Naive thymus-derived CD4-positive, alpha-beta T cell (primary cell): ENCODE measurements at regions not wholly inside any gene's neighbourhood (a gene's known extent, or its start where the extent isn't known, plus 50 kb on each side); places are given as distances from the start of the nearest gene placed in this dataset.

Experiments used
- ATAC-seq: fragments of 150-1000 bp; cut with Tn5 transposase; 2 replicates; pipeline ENCODE4 v1.10.0; 2021; ENCODE audit warnings: mild to moderate bottlenecking, moderate library complexity
- CTCF ChIA-PET: fragments of 350-600 bp; sonication (Branson Sonifier 250); formaldehyde crosslinking; loops from one replicate; lab custom pipeline; 2021; ENCODE audit warnings: antibody characterized with exemption; lab: Charles Lee
- POLR2A ChIA-PET: fragments of 350-600 bp; sonication (Branson Sonifier 250); formaldehyde crosslinking; loops from one replicate; lab custom pipeline; 2021; ENCODE audit warnings: antibody characterized with exemption, inconsistent platforms; lab: Charles Lee
- DNase-seq, 9 donors: peaks; one replicate each; pipeline versions ENCODE4 v3.0.0 to v3.0.0-alpha.2; 2020 to 2022; ENCODE audit warnings: mixed read lengths in 1 of 9
- H3K27ac ChIP-seq: one replicate; pipeline ENCODE4 v1.7.0; 2013; ENCODE audit warnings: mild to moderate bottlenecking, low read depth, low read length, moderate library complexity
- H3K27me3 ChIP-seq, 2 donors: one replicate each; pipeline ENCODE4 v1.7.0; 2013; ENCODE audit warnings: low read length in 2 of 2, mild to moderate bottlenecking in 2 of 2, moderate library complexity in 2 of 2; ENCODE audit not compliant: control insufficient read depth in 2 of 2, insufficient read depth in 2 of 2
- H3K36me3 ChIP-seq, 3 experiments: 1 replicate in 2 of 3; 2 replicates in 1 of 3; pipeline ENCODE4 v1.7.0; 2013; ENCODE audit warnings: low read length in 3 of 3, mild to moderate bottlenecking in 3 of 3, moderate library complexity in 1 of 3; ENCODE audit not compliant: insufficient read depth in 3 of 3, control insufficient read depth in 2 of 3
- H3K4me1 ChIP-seq, 2 donors: one replicate each; pipeline ENCODE4 v1.7.0; 2013; ENCODE audit warnings: low read length in 2 of 2, mild to moderate bottlenecking in 2 of 2, moderate library complexity in 1 of 2; ENCODE audit not compliant: control insufficient read depth in 2 of 2, insufficient read depth in 2 of 2
- H3K4me3 ChIP-seq: 2 replicates; pipeline ENCODE4 v1.7.0; 2013; ENCODE audit warnings: mild to moderate bottlenecking, low read length
- H3K9me3 ChIP-seq, 3 experiments: 1 replicate in 2 of 3; 2 replicates in 1 of 3; pipeline ENCODE4 v1.7.0; 2013; ENCODE audit warnings: low read length in 3 of 3; ENCODE audit not compliant: control insufficient read depth in 2 of 3
- H3K27ac Mint-ChIP-seq, 9 donors: one replicate each; pipeline ENCODE4 v1.8.0; 2020 to 2022; ENCODE audit warnings: mixed read lengths in 9 of 9, mild to moderate bottlenecking in 8 of 9, moderate library complexity in 5 of 9, inconsistent platforms in 2 of 9
- H3K27me3 Mint-ChIP-seq, 5 donors: one replicate each; pipeline ENCODE4 v1.8.0; 2021 to 2022; ENCODE audit warnings: mixed read lengths in 5 of 5, mild to moderate bottlenecking in 1 of 5
- H3K36me3 Mint-ChIP-seq, 5 donors: one replicate each; pipeline ENCODE4 v1.8.0; 2020 to 2022; ENCODE audit warnings: mixed read lengths in 5 of 5, mild to moderate bottlenecking in 3 of 5, inconsistent platforms in 1 of 5
- H3K4me1 Mint-ChIP-seq, 7 donors: one replicate each; pipeline ENCODE4 v1.8.0; 2020 to 2022; ENCODE audit warnings: mixed read lengths in 7 of 7, mild to moderate bottlenecking in 3 of 7, inconsistent platforms in 1 of 7
- H3K4me3 Mint-ChIP-seq, 10 donors: one replicate each; pipeline ENCODE4 v1.8.0; 2020 to 2022; ENCODE audit warnings: mild to moderate bottlenecking in 10 of 10, mixed read lengths in 10 of 10, moderate library complexity in 6 of 10, inconsistent platforms in 2 of 10
- H3K9me3 Mint-ChIP-seq, 11 donors: one replicate each; pipeline ENCODE4 v1.8.0; 2020 to 2022; ENCODE audit warnings: mixed read lengths in 11 of 11, mild to moderate bottlenecking in 4 of 11, inconsistent platforms in 1 of 11, moderate library complexity in 1 of 11
- intact Hi-C, 2 donors: fragments of 100-400 bp; cut with micrococcal nuclease; formaldehyde crosslinking; loops; one replicate each; pipeline ENCODE4 v1.15.1; 2023

GRCh38 chr5:123950701-123951581 is 439.0 kb downstream of the CSNK1G3 start:
- Mint-ChIP-seq H3K4me1 (no peaks in the 10 kb centered on the region), H3K27ac (no peak overlapping the region), H3K36me3 (no peaks in the 10 kb centered on the region), H3K9me3 (peaks cover 0 to 15% (median 2%) of the 10 kb centered on the region in 11 donors), H3K27me3 (no peaks in the 10 kb centered on the region), H3K4me3 (no peak overlapping the region)
- Histone ChIP-seq H3K36me3 (no peaks in the 10 kb centered on the region), H3K4me1 (no peaks in the 10 kb centered on the region), H3K27me3 (no peaks in the 10 kb centered on the region), H3K27ac (no peak overlapping the region), H3K4me3 (no peak overlapping the region), H3K9me3 (no peaks in the 10 kb centered on the region)
- DNase-seq: no peak
- CTCF ChIA-PET: no interaction called here
- POLR2A ChIA-PET: no interaction called here
- intact Hi-C loops: no loop called here
- ATAC-seq: no peak

GRCh38 chr5:123949807-123950340 is 437.9 kb downstream of the CSNK1G3 start:
- ATAC-seq (no peak), DNase-seq (no peak)
- CTCF ChIA-PET: no interaction called here
- Mint-ChIP-seq H3K4me1 (no peaks in the 10 kb centered on the region), H3K9me3 (peaks cover 0 to 17% (median 0%) of the 10 kb centered on the region in 11 donors), H3K27ac (no peak overlapping the region), H3K36me3 (no peaks in the 10 kb centered on the region), H3K4me3 (no peak overlapping the region), H3K27me3 (no peaks in the 10 kb centered on the region)
- Histone ChIP-seq H3K4me3 (no peak overlapping the region), H3K4me1 (no peaks in the 10 kb centered on the region), H3K27me3 (no peaks in the 10 kb centered on the region), H3K9me3 (no peaks in the 10 kb centered on the region), H3K27ac (no peak overlapping the region), H3K36me3 (no peaks in the 10 kb centered on the region)
- POLR2A ChIA-PET: no interaction called here
- intact Hi-C loops: no loop called here

GRCh38 chr5:123949043-123949804 is 437.2 kb downstream of the CSNK1G3 start:
- no peaks in the 10 kb centered on the region for H3K4me1 ChIP-seq
- H3K4me3 ChIP-seq: no peak overlapping the region
- ATAC-seq (no peak), DNase-seq (no peak)
- ChIA-PET CTCF (no interaction called here), POLR2A (no interaction called here)
- intact Hi-C loops: no loop called here
- H3K27ac ChIP-seq: no peak overlapping the region
- no peaks in the 10 kb centered on the region for H3K4me1 Mint-ChIP-seq
- no peak overlapping the region for H3K4me3 Mint-ChIP-seq
- peaks cover 0 to 16% (median 0%) of the 10 kb centered on the region in 11 donors for H3K9me3 Mint-ChIP-seq
- H3K36me3 Mint-ChIP-seq: no peaks in the 10 kb centered on the region
- H3K36me3 ChIP-seq: no peaks in the 10 kb centered on the region
- no peaks in the 10 kb centered on the region for H3K27me3 ChIP-seq
- no peak overlapping the region for H3K27ac Mint-ChIP-seq
- H3K27me3 Mint-ChIP-seq: no peaks in the 10 kb centered on the region
- H3K9me3 ChIP-seq: no peaks in the 10 kb centered on the region

- Histone ChIP-seq H3K9me3 (peaks cover 0 to 3% (median 0%) of the 10 kb centered on the region in 3 experiments), H3K27ac (no peak overlapping the region), H3K27me3 (no peaks in the 10 kb centered on the region), H3K36me3 (no peaks in the 10 kb centered on the region), H3K4me1 (no peaks in the 10 kb centered on the region), H3K4me3 (no peak overlapping the region)
- DNase-seq: no peak
- POLR2A ChIA-PET: no interaction called here
- Mint-ChIP-seq H3K36me3 (peaks cover 0 to 2% (median 0%) of the 10 kb centered on the region in 5 donors), H3K27ac (no peak overlapping the region), H3K9me3 (peaks cover 0 to 19% (median 2%) of the 10 kb centered on the region in 11 donors), H3K27me3 (no peaks in the 10 kb centered on the region), H3K4me3 (no peak overlapping the region), H3K4me1 (no peaks in the 10 kb centered on the region)
- ATAC-seq: no peak
- CTCF ChIA-PET: no interaction called here
- intact Hi-C loops: no loop called here
Observed at GRCh38 chr5:123947797-123948196, 435.8 kb downstream of the CSNK1G3 start.

GRCh38 chr5:123945548-123945947 is 433.6 kb downstream of the CSNK1G3 start:
- H3K27ac ChIP-seq: no peak overlapping the region
- Mint-ChIP-seq H3K9me3 (peaks cover 0 to 17% (median 5%) of the 10 kb centered on the region in 11 donors), H3K4me3 (no peak overlapping the region), H3K4me1 (no peaks in the 10 kb centered on the region), H3K36me3 (peaks cover 0 to 5% (median 0%) of the 10 kb centered on the region in 5 donors), H3K27me3 (no peaks in the 10 kb centered on the region), H3K27ac (no peak overlapping the region)
- no peaks in the 10 kb centered on the region for H3K36me3 ChIP-seq
- ChIA-PET POLR2A (no interaction called here), CTCF (no interaction called here)
- intact Hi-C loops: no loop called here
- no peak for ATAC-seq
- no peak for DNase-seq
- no peaks in the 10 kb centered on the region for H3K27me3 ChIP-seq
- H3K4me3 ChIP-seq: no peak overlapping the region
- no peaks in the 10 kb centered on the region for H3K4me1 ChIP-seq
- H3K9me3 ChIP-seq: peaks cover 0 to 3% (median 0%) of the 10 kb centered on the region in 3 experiments

- ATAC-seq (no peak), DNase-seq (no peak)
- no peaks in the 10 kb centered on the region for H3K4me1 Mint-ChIP-seq
- H3K9me3 Mint-ChIP-seq: peaks cover under 1 to 28% (median 9%) of the 10 kb centered on the region in 11 donors
- H3K27me3 Mint-ChIP-seq: no peaks in the 10 kb centered on the region
- no peak overlapping the region for H3K27ac ChIP-seq
- no peaks in the 10 kb centered on the region for H3K4me1 ChIP-seq
- ChIA-PET CTCF (no interaction called here), POLR2A (no interaction called here)
- H3K4me3 ChIP-seq: no peak overlapping the region
- H3K27ac Mint-ChIP-seq: no peak overlapping the region
- no peak overlapping the region for H3K4me3 Mint-ChIP-seq
- no peaks in the 10 kb centered on the region for H3K27me3 ChIP-seq
- no peaks in the 10 kb centered on the region for H3K36me3 ChIP-seq
- H3K36me3 Mint-ChIP-seq: peaks cover 0 to 5% (median 0%) of the 10 kb centered on the region in 5 donors
- intact Hi-C loops: no loop called here
- H3K9me3 ChIP-seq: peaks cover 0 to 4% (median 0%) of the 10 kb centered on the region in 3 experiments
Observed at GRCh38 chr5:123943151-123943550, 431.2 kb downstream of the CSNK1G3 start.
